ENCODE measurements at regions not wholly inside any gene's neighbourhood (a gene's known extent, or its start where the extent isn't known, plus 50 kb on each side); places are given as distances from the start of the nearest gene placed in this dataset.
"Not testable (repeated sequence)": the region's sequence is repeated elsewhere in the genome, so short reads cannot be mapped to it uniquely, and the experiment has no call there.

- no CpG with 5 or more reads among the region's 1 CpG for WGBS (ENCODE audit: insufficient coverage)
- H3K4me3 ChIP-seq (ENCODE audit: low read depth, low read length) = no peak overlapping the region
- H3K4me1 ChIP-seq (ENCODE audit: control insufficient read depth, insufficient read depth, low read length) = no peaks in the 10 kb centered on the region
- no peak for DNase-seq (ENCODE audit: low read depth in 4 of 6, low spot score in 6 of 6)
- H3K9me3 ChIP-seq (ENCODE audit: control insufficient read depth, insufficient read depth, low read length) = peaks cover 1% of the 10 kb centered on the region
- H3K27ac ChIP-seq (ENCODE audit: low read depth, low read length) = no peak overlapping the region
- no peaks in the 10 kb centered on the region for H3K36me3 ChIP-seq (ENCODE audit: control insufficient read depth, insufficient read depth, low read length)
- H3K27me3 ChIP-seq (ENCODE audit: control insufficient read depth, insufficient read depth, low read length) = no peaks in the 10 kb centered on the region
Observed at GRCh38 chr13:39926345-39926744, 270.9 kb downstream of the COG6 start.

- Histone ChIP-seq H3K4me1 (ENCODE audit: control insufficient read depth, insufficient read depth, low read length) (no peaks in the 10 kb centered on the region), H3K4me3 (ENCODE audit: low read depth, low read length) (no peak overlapping the region), H3K27me3 (ENCODE audit: control insufficient read depth, insufficient read depth, low read length) (no peaks in the 10 kb centered on the region), H3K27ac (ENCODE audit: low read depth, low read length) (no peak overlapping the region), H3K9me3 (ENCODE audit: control insufficient read depth, insufficient read depth, low read length) (peaks cover 1% of the 10 kb centered on the region), H3K36me3 (ENCODE audit: control insufficient read depth, insufficient read depth, low read length) (no peaks in the 10 kb centered on the region)
- DNase-seq (ENCODE audit: low read depth in 4 of 6, low spot score in 6 of 6) = no peak
- 60% methylated on average over 1 of the region's 2 CpGs for WGBS (ENCODE audit: insufficient coverage)
Observed at GRCh38 chr13:39928261-39928660, 272.8 kb downstream of the COG6 start.

GRCh38 chr13:39929583-39929982, 274.1 kb downstream of the COG6 start:
- no CpG with 5 or more reads among the region's 1 CpG for WGBS (ENCODE audit: insufficient coverage)
- Histone ChIP-seq H3K4me3 (ENCODE audit: low read depth, low read length) (no peak overlapping the region), H3K36me3 (ENCODE audit: control insufficient read depth, insufficient read depth, low read length) (no peaks in the 10 kb centered on the region), H3K4me1 (ENCODE audit: control insufficient read depth, insufficient read depth, low read length) (no peaks in the 10 kb centered on the region), H3K9me3 (ENCODE audit: control insufficient read depth, insufficient read depth, low read length) (peaks cover 1% of the 10 kb centered on the region), H3K27ac (ENCODE audit: low read depth, low read length) (no peak overlapping the region), H3K27me3 (ENCODE audit: control insufficient read depth, insufficient read depth, low read length) (no peaks in the 10 kb centered on the region)
- DNase-seq (ENCODE audit: low read depth in 4 of 6, low spot score in 6 of 6) = no peak

- H3K9me3 ChIP-seq (ENCODE audit: control insufficient read depth, insufficient read depth, low read length) = no peaks in the 10 kb centered on the region
- no peak overlapping the region for H3K4me3 ChIP-seq (ENCODE audit: low read depth, low read length)
- no peaks in the 10 kb centered on the region for H3K4me1 ChIP-seq (ENCODE audit: control insufficient read depth, insufficient read depth, low read length)
- no peaks in the 10 kb centered on the region for H3K27me3 ChIP-seq (ENCODE audit: control insufficient read depth, insufficient read depth, low read length)
- no peaks in the 10 kb centered on the region for H3K36me3 ChIP-seq (ENCODE audit: control insufficient read depth, insufficient read depth, low read length)
- WGBS (ENCODE audit: insufficient coverage) = no CpG with 5 or more reads among the region's 2 CpGs
- no peak for DNase-seq (ENCODE audit: low read depth in 4 of 6, low spot score in 6 of 6)
- no peak overlapping the region for H3K27ac ChIP-seq (ENCODE audit: low read depth, low read length)
Observed at GRCh38 chr13:39930060-39930459, 274.6 kb downstream of the COG6 start.

- Histone ChIP-seq H3K9me3 (ENCODE audit: control insufficient read depth, insufficient read depth, low read length) (no peaks in the 10 kb centered on the region), H3K4me3 (ENCODE audit: low read depth, low read length) (no peak overlapping the region), H3K4me1 (ENCODE audit: control insufficient read depth, insufficient read depth, low read length) (no peaks in the 10 kb centered on the region), H3K27ac (ENCODE audit: low read depth, low read length) (no peak overlapping the region), H3K36me3 (ENCODE audit: control insufficient read depth, insufficient read depth, low read length) (no peaks in the 10 kb centered on the region), H3K27me3 (ENCODE audit: control insufficient read depth, insufficient read depth, low read length) (no peaks in the 10 kb centered on the region)
- WGBS (ENCODE audit: insufficient coverage) = 92% methylated on average over 2 of the region's 6 CpGs
- no peak for DNase-seq (ENCODE audit: low read depth in 4 of 6, low spot score in 6 of 6)
Observed at GRCh38 chr13:39930544-39931444, 275.3 kb downstream of the COG6 start.

- Histone ChIP-seq H3K27me3 (ENCODE audit: control insufficient read depth, insufficient read depth, low read length) (no peaks in the 10 kb centered on the region), H3K4me3 (ENCODE audit: low read depth, low read length) (no peak overlapping the region), H3K36me3 (ENCODE audit: control insufficient read depth, insufficient read depth, low read length) (no peaks in the 10 kb centered on the region), H3K9me3 (ENCODE audit: control insufficient read depth, insufficient read depth, low read length) (no peaks in the 10 kb centered on the region), H3K4me1 (ENCODE audit: control insufficient read depth, insufficient read depth, low read length) (no peaks in the 10 kb centered on the region), H3K27ac (ENCODE audit: low read depth, low read length) (no peak overlapping the region)
- DNase-seq (ENCODE audit: low read depth in 4 of 6, low spot score in 6 of 6) = no peak
- no CpG with 5 or more reads among the region's 2 CpGs for WGBS (ENCODE audit: insufficient coverage)
Observed at GRCh38 chr13:39931505-39931904, 276.0 kb downstream of the COG6 start.

GRCh38 chr13:39932514-39932913, 277.1 kb downstream of the COG6 start:
- WGBS (ENCODE audit: insufficient coverage) = no CpG with 5 or more reads among the region's 2 CpGs
- DNase-seq (ENCODE audit: low read depth in 4 of 6, low spot score in 6 of 6); H3K27ac ChIP-seq (ENCODE audit: low read depth, low read length): not testable (repeated sequence)

GRCh38 chr13:39935155-39935554, 279.7 kb downstream of the COG6 start:
- no peaks in the 10 kb centered on the region for H3K36me3 ChIP-seq (ENCODE audit: control insufficient read depth, insufficient read depth, low read length)
- H3K4me3 ChIP-seq (ENCODE audit: low read depth, low read length) = no peak overlapping the region
- H3K4me1 ChIP-seq (ENCODE audit: control insufficient read depth, insufficient read depth, low read length) = no peaks in the 10 kb centered on the region
- no CpG with 5 or more reads among the region's 1 CpG for WGBS (ENCODE audit: insufficient coverage)
- H3K27me3 ChIP-seq (ENCODE audit: control insufficient read depth, insufficient read depth, low read length) = no peaks in the 10 kb centered on the region
- DNase-seq (ENCODE audit: low read depth in 4 of 6, low spot score in 6 of 6) = no peak
- H3K9me3 ChIP-seq (ENCODE audit: control insufficient read depth, insufficient read depth, low read length) = no peaks in the 10 kb centered on the region
- no peak overlapping the region for H3K27ac ChIP-seq (ENCODE audit: low read depth, low read length)

More at GRCh38 chr13:39932514-39932913, 277.1 kb downstream of the COG6 start:
- H3K9me3 ChIP-seq (ENCODE audit: control insufficient read depth, insufficient read depth, low read length); H3K4me1 ChIP-seq (ENCODE audit: control insufficient read depth, insufficient read depth, low read length); H3K4me3 ChIP-seq (ENCODE audit: low read depth, low read length); H3K27me3 ChIP-seq (ENCODE audit: control insufficient read depth, insufficient read depth, low read length); H3K36me3 ChIP-seq (ENCODE audit: control insufficient read depth, insufficient read depth, low read length): not testable (repeated sequence)

- DNase-seq (ENCODE audit: low read depth in 4 of 6, low spot score in 6 of 6) = no peak
- Histone ChIP-seq H3K4me3 (ENCODE audit: low read depth, low read length) (no peak overlapping the region), H3K4me1 (ENCODE audit: control insufficient read depth, insufficient read depth, low read length) (no peaks in the 10 kb centered on the region), H3K27ac (ENCODE audit: low read depth, low read length) (no peak overlapping the region), H3K27me3 (ENCODE audit: control insufficient read depth, insufficient read depth, low read length) (no peaks in the 10 kb centered on the region), H3K36me3 (ENCODE audit: control insufficient read depth, insufficient read depth, low read length) (no peaks in the 10 kb centered on the region), H3K9me3 (ENCODE audit: control insufficient read depth, insufficient read depth, low read length) (no peaks in the 10 kb centered on the region)
- no CpG with 5 or more reads among the region's 2 CpGs for WGBS (ENCODE audit: insufficient coverage)
Observed at GRCh38 chr13:39938596-39938995, 283.1 kb downstream of the COG6 start.

GRCh38 chr13:39941236-39941635, 285.8 kb downstream of the COG6 start:
- no peak for DNase-seq (ENCODE audit: low read depth in 4 of 6, low spot score in 6 of 6)
- H3K27ac ChIP-seq (ENCODE audit: low read depth, low read length) = no peak overlapping the region
- peaks cover 5% of the 10 kb centered on the region for H3K4me1 ChIP-seq (ENCODE audit: control insufficient read depth, insufficient read depth, low read length)
- H3K4me3 ChIP-seq (ENCODE audit: low read depth, low read length) = no peak overlapping the region
- no peaks in the 10 kb centered on the region for H3K9me3 ChIP-seq (ENCODE audit: control insufficient read depth, insufficient read depth, low read length)
- WGBS (ENCODE audit: insufficient coverage) = 21% methylated on average over 2 of the region's 5 CpGs
- no peaks in the 10 kb centered on the region for H3K27me3 ChIP-seq (ENCODE audit: control insufficient read depth, insufficient read depth, low read length)
- no peaks in the 10 kb centered on the region for H3K36me3 ChIP-seq (ENCODE audit: control insufficient read depth, insufficient read depth, low read length)
